BLaER1 treated with 17β-estradiol and CSF1 and Interleukin-3, amounts not matched to agents 10 nM and 100 nM (cell line): ENCODE measurements at regions not wholly inside any gene's neighbourhood (a gene's known extent, or its start where the extent isn't known, plus 50 kb on each side); places are given as distances from the start of the nearest gene placed in this dataset.
A peak's percentile ranks its signal among the peaks of the same experiment; 100 is the strongest.

Source experiments
- H3K27ac ChIP-seq, 11 experiments: shearing (Covaris generic); formaldehyde crosslinking; 2 replicates each; pipeline ENCODE4 v1.8.1; 2022
- H3K27me3 ChIP-seq, 11 experiments: shearing (Covaris generic); formaldehyde crosslinking; 2 replicates each; pipeline ENCODE4 v1.8.1; 2022
- H3K36me3 ChIP-seq, 11 experiments: shearing (Covaris generic); formaldehyde crosslinking; 2 replicates each; pipeline ENCODE4 v1.8.1; 2022
- H3K4me1 ChIP-seq, 10 experiments: shearing (Covaris generic); formaldehyde crosslinking; 2 replicates each; pipeline ENCODE4 v1.8.1; 2022
- H3K4me2 ChIP-seq, 11 experiments: shearing (Covaris generic); formaldehyde crosslinking; 2 replicates each; pipeline ENCODE4 v1.8.1; 2022
- H3K4me3 ChIP-seq, 10 experiments: shearing (Covaris generic); formaldehyde crosslinking; 2 replicates each; pipeline ENCODE4 v1.8.1; 2022
- H3K9ac ChIP-seq, 11 experiments: shearing (Covaris generic); formaldehyde crosslinking; 2 replicates each; pipeline ENCODE4 v1.8.1; 2022
- H3K9me3 ChIP-seq, 11 experiments: shearing (Covaris generic); formaldehyde crosslinking; replicated peaks in 1 of 11; 2 replicates each; pipeline ENCODE4 v1.8.1; 2022
- H4K20me1 ChIP-seq, 11 experiments: shearing (Covaris generic); formaldehyde crosslinking; 2 replicates each; pipeline ENCODE4 v1.8.1; 2022
- Cebpa-rat ChIP-seq, 11 experiments: shearing (Covaris generic); IDR thresholded peaks; 2 replicates each; pipeline ENCODE4 v1.8.1; 2022

- Histone ChIP-seq H3K4me3 (no peak overlapping the region), H4K20me1 (no peaks in the 10 kb centered on the region), H3K9ac (no peak overlapping the region), H3K9me3 (no peaks in the 10 kb centered on the region), H3K27me3 (no peaks in the 10 kb centered on the region), H3K4me2 (no peak overlapping the region), H3K4me1 (peaks cover 0 to 18% (median 0%) of the 10 kb centered on the region in 10 experiments; a peak in 6 of 20 replicates), H3K36me3 (no peaks in the 10 kb centered on the region), H3K27ac (no peak overlapping the region)
- TF ChIP-seq Cebpa-rat (IDR thresholded peaks at IDR 0.05) = no peak
Measured at GRCh38 chr4:30386266-30386895, 333.8 kb upstream of the PCDH7 start.

GRCh38 chr4:30395902-30396301, 324.3 kb upstream of the PCDH7 start:
- H3K9me3 ChIP-seq = peaks cover 5 to 36% (median 15%) of the 10 kb centered on the region in 11 experiments; a peak in 20 of 22 replicates
- H4K20me1 ChIP-seq = no peaks in the 10 kb centered on the region

GRCh38 chr4:30396772-30397475, 323.2 kb upstream of the PCDH7 start:
- Histone ChIP-seq H3K4me2 (peak overlapping the region in 8 of 11 experiments; percentile 14 to 68 (median 50); a peak in 14 of 22 replicates), H3K9ac (peak overlapping the region in 4 of 11 experiments; percentile 22 to 50 (median 31); a peak in 3 of 22 replicates), H3K36me3 (no peaks in the 10 kb centered on the region), H3K27ac (peak overlapping the region in 9 of 11 experiments; percentile 25 to 85 (median 73); a peak in 17 of 22 replicates), H3K4me1 (peaks cover 0 to 26% (median 14%) of the 10 kb centered on the region in 10 experiments; a peak in 14 of 20 replicates), H4K20me1 (no peaks in the 10 kb centered on the region), H3K4me3 (no peak overlapping the region), H3K27me3 (no peaks in the 10 kb centered on the region), H3K9me3 (peaks cover 5 to 36% (median 15%) of the 10 kb centered on the region in 11 experiments; a peak in 20 of 22 replicates)
- peak in 5 of 11 experiments; percentile 49 to 82 (median 77); a peak in 8 of 22 replicates for TF ChIP-seq Cebpa-rat (IDR thresholded peaks at IDR 0.05)

More at GRCh38 chr4:30395902-30396301, 324.3 kb upstream of the PCDH7 start:
- Histone ChIP-seq H3K4me2 (peak overlapping the region in 5 of 11 experiments; percentile 30 to 68 (median 51); a peak in 7 of 22 replicates), H3K9ac (no peak overlapping the region), H3K36me3 (no peaks in the 10 kb centered on the region), H3K27ac (peak overlapping the region in 8 of 11 experiments; percentile 25 to 85 (median 74); a peak in 13 of 22 replicates), H3K27me3 (no peaks in the 10 kb centered on the region), H3K4me1 (peaks cover 0 to 26% (median 14%) of the 10 kb centered on the region in 10 experiments; a peak in 14 of 20 replicates), H3K4me3 (no peak overlapping the region)
- TF ChIP-seq Cebpa-rat (IDR thresholded peaks at IDR 0.05) = no peak

GRCh38 chr4:30399476-30399875, 320.7 kb upstream of the PCDH7 start:
- no peak for TF ChIP-seq Cebpa-rat (IDR thresholded peaks at IDR 0.05)
- no peaks in the 10 kb centered on the region for H3K27me3 ChIP-seq
- H3K4me1 ChIP-seq = peaks cover 0 to 33% (median 14%) of the 10 kb centered on the region in 10 experiments; a peak in 14 of 20 replicates
- H3K9me3 ChIP-seq = peaks cover 0 to 15% (median 0%) of the 10 kb centered on the region in 11 experiments; a peak in 7 of 22 replicates
- no peaks in the 10 kb centered on the region for H4K20me1 ChIP-seq
- no peaks in the 10 kb centered on the region for H3K36me3 ChIP-seq
- H3K4me3 ChIP-seq = no peak overlapping the region
- no peak overlapping the region for H3K4me2 ChIP-seq
- H3K27ac ChIP-seq = no peak overlapping the region
- H3K9ac ChIP-seq = no peak overlapping the region

- Histone ChIP-seq H4K20me1 (no peaks in the 10 kb centered on the region), H3K4me1 (peaks cover 0 to 17% (median 3%) of the 10 kb centered on the region in 10 experiments; a peak in 10 of 20 replicates), H3K4me2 (peak overlapping the region in 1 of 11 experiments; percentile 46; a peak in 1 of 22 replicates), H3K9ac (no peak overlapping the region), H3K36me3 (no peaks in the 10 kb centered on the region), H3K27ac (no peak overlapping the region), H3K4me3 (no peak overlapping the region), H3K27me3 (no peaks in the 10 kb centered on the region), H3K9me3 (peaks cover 0 to 13% (median 5%) of the 10 kb centered on the region in 11 experiments; a peak in 11 of 22 replicates)
- TF ChIP-seq Cebpa-rat (IDR thresholded peaks at IDR 0.05) = no peak
Measured at GRCh38 chr4:30402276-30402675, 317.9 kb upstream of the PCDH7 start.

- H3K9me3 ChIP-seq = peaks cover 21 to 47% (median 31%) of the 10 kb centered on the region in 11 experiments
Measured at GRCh38 chr4:30413915-30414314, 306.3 kb upstream of the PCDH7 start.

GRCh38 chr4:30416547-30416946, 303.6 kb upstream of the PCDH7 start:
- Histone ChIP-seq H3K9me3 (peaks cover 21 to 36% (median 31%) of the 10 kb centered on the region in 11 experiments), H3K4me1 (no peaks in the 10 kb centered on the region), H3K36me3 (no peaks in the 10 kb centered on the region; a peak in 1 of 22 replicates), H3K27ac (no peak overlapping the region), H4K20me1 (no peaks in the 10 kb centered on the region), H3K27me3 (no peaks in the 10 kb centered on the region), H3K4me2 (no peak overlapping the region), H3K9ac (no peak overlapping the region), H3K4me3 (no peak overlapping the region)
- no peak for TF ChIP-seq Cebpa-rat (IDR thresholded peaks at IDR 0.05)

More at GRCh38 chr4:30413915-30414314, 306.3 kb upstream of the PCDH7 start:
- H3K36me3 ChIP-seq = no peaks in the 10 kb centered on the region; a peak in 1 of 22 replicates
- no peak overlapping the region for H3K4me3 ChIP-seq
- no peaks in the 10 kb centered on the region for H3K4me1 ChIP-seq
- TF ChIP-seq Cebpa-rat (IDR thresholded peaks at IDR 0.05) = no peak
- H3K27ac ChIP-seq = no peak overlapping the region
- H4K20me1 ChIP-seq = no peaks in the 10 kb centered on the region
- no peak overlapping the region for H3K9ac ChIP-seq
- H3K4me2 ChIP-seq = no peak overlapping the region
- H3K27me3 ChIP-seq = no peaks in the 10 kb centered on the region

GRCh38 chr4:30427932-30428331, 292.2 kb upstream of the PCDH7 start:
- Histone ChIP-seq H3K27me3 (no peaks in the 10 kb centered on the region), H3K4me2 (peak overlapping the region in 2 of 11 experiments; percentile 35 to 52; a peak in 3 of 22 replicates)
- TF ChIP-seq Cebpa-rat (IDR thresholded peaks at IDR 0.05) = no peak

More at GRCh38 chr4:30427932-30428331, 292.2 kb upstream of the PCDH7 start:
- Histone ChIP-seq H3K36me3 (no peaks in the 10 kb centered on the region), H3K4me3 (no peak overlapping the region), H3K9me3 (peaks cover 0 to 17% (median 0%) of the 10 kb centered on the region in 11 experiments; a peak in 7 of 22 replicates), H3K9ac (no peak overlapping the region), H3K27ac (no peak overlapping the region), H3K4me1 (peaks cover 0 to 37% (median 0%) of the 10 kb centered on the region in 10 experiments; a peak in 6 of 20 replicates), H4K20me1 (no peaks in the 10 kb centered on the region)
